ENCODE measurements at regions not wholly inside any gene's neighbourhood (a gene's known extent, or its start where the extent isn't known, plus 50 kb on each side); places are given as distances from the start of the nearest gene placed in this dataset.
"Not testable (repeated sequence)": the region's sequence is repeated elsewhere in the genome, so short reads cannot be mapped to it uniquely, and the experiment has no call there.

DNA sequence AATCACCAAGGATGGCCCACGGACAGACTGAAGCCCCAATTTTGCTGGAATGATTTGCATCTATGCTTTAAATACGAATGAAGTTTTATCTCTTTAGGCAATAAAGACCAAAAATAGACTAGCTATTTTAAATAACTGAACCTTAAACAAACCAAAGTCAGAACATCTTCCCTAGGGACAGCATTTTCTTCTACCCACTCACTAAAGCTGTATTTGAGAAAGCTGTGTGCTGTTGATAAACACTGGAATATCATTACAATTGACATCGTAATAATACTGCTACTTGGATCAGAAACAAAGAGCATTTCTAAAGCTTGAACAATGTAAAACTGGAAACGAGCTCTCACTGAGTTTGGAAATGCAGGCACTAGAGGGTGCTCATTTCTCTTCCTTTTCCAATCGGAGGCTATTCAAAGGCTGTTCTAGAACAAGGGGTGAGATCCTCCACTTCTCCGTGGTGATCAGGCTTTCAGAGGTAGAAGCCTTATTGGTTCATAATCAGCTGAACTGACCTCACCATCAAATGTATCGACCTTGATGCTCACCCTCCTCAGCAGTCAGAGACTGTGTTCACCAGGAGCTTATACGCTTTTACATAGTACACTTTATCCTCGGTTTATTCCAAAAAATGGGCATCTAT lies 225.3 kb upstream of the PRSS1 start:
- no peak for DNase-seq

DNA sequence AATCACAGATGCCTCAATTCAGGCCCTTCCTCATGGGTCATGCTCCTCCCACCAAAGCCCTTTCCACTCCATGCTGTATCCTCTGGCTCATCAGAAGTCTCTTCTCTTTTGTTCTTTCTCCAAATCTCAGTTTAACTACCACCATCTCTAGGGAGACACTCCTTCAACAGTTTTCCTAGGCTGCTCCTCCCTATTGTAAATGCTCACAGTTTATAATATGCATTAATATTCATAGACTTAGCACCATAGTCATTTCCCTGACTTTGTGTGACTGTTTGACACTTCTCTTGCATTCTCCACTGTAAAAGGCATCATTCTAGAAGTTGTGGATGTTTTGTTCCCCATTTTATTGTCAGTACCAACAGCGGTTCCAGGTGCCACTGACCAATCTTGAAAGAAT lies 226.5 kb upstream of the PRSS1 start:
- DNase-seq = no peak

DNA sequence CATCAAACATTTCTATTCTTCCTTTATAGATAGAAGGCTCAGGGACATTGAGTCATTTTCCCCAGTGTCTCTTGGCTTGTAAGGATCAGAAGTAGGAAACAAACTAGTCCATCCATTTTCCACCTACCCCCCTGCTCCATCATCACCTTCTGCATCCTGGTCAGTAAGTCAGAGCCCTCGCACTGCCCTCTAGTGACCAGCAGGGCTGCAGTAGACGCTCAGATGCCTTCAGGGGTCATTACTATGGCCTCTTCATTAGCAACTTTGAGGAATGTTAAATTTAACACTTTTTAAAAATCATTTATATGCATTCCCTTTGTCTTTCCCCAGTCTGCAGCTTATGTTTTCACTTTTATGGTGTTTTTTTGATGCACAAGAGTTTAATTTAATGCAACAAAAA lies 228.4 kb upstream of the PRSS1 start:
- DNase-seq = not testable (repeated sequence)

DNA sequence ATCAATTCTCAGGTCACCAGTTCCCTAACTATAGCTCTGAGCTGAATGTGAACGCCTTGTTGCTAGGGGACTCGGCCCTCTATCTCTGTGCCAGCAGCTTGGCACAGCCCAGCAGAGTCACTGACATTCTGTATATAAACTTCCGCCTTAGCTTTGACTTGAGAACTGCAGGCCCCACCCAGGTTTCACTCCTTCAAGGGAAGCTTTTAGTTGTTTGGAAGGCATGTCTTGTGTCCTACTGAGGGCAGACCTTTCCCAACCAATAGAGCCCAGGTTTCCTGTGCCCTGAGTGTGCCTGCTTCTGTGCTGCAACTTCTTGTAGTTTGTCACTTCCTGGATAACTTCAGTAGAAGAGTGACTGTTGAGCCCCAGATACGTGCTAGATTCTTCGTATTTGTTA lies 228.8 kb upstream of the PRSS1 start:
- not testable (repeated sequence) for DNase-seq

DNA sequence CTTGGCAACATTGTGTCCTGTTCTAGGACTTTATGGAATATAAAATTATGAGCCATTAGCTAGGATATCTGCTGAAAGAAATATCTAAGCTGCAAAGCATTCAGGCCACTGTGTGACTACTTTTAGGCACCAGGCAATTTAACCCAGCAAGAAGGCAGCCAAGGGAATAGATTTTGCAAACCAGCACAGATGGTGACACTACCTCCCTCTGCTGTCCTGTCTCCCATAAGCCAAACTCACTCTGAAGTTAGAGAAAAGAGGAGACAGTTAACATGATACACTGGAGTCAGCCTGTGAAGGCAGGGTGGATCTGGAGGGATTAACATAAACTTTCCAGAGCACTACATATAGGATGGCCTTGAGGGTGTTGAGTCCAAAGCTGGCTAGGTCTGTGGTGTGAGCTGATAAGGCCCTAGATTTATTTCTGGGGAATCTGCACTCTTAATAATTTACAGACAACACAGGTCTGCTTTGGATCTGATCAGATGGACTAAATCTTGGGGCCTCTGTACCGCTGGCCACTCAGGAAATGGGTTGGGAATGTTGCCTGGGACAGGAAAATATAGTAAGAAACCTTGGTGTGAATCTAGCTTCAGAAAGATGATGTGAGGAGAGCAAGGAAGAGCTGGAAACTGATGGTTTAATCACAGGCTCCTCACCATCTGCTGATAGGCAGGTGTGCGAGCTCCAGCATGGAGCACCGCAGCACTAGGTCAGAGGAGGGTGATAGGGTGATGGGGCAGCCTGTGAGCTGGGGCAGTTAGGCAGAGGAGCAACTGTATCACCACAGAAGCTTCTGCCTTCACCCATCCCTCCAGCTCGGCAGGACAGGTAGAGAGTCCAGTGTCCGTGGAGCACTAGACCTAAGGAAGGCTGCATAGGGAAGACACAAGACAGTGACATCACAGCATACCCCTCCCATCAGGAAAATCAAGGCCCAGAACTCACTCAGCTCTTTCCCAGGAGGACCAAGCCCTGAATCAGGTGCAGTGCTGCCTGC lies 229.9 kb upstream of the PRSS1 start:
- DNase-seq = no peak

DNA sequence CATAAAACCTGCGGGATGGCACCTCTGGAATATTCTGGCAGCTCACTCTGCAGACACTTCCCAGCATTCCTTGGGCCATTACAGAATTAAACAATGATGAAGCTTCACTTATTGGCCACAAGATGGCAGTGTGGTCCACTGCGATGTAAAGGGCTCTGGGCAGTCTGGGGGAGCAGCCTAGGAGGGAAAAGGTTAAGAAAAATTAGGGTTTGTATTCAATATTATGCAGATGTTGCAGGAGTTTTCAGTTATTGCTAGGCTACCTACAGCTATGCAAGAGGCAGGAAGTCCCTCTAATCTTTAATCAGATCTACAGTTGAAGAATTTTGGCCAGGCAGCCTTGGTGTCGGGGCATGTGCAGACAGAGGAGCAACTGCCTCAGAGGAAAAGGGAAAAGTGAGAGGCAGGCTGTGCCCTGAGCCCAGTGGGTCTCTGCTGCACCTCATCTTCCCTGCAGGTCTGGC lies 233.2 kb upstream of the PRSS1 start:
- peak; percentile 52 for DNase-seq

DNA sequence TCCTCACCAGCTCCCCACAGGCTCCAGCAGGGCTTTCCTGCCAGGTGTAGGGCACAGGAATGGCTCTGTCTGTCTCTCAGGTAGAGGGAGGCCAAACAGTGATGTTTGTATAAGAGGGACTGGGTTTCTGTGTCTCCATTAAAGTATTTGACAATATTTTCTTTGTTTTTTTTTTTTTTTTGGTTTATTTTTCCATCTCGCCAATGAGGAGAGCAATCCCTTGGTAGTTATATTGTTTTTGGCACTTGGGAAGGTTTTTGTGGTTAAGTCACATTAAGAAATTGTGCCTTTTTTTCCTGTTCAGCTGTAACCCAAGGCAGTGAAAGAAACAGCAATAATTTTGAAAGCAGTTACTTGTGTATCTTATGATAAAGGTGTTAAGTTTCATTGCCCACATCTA lies 234.6 kb upstream of the PRSS1 start:
- DNase-seq = not testable (repeated sequence)

DNA sequence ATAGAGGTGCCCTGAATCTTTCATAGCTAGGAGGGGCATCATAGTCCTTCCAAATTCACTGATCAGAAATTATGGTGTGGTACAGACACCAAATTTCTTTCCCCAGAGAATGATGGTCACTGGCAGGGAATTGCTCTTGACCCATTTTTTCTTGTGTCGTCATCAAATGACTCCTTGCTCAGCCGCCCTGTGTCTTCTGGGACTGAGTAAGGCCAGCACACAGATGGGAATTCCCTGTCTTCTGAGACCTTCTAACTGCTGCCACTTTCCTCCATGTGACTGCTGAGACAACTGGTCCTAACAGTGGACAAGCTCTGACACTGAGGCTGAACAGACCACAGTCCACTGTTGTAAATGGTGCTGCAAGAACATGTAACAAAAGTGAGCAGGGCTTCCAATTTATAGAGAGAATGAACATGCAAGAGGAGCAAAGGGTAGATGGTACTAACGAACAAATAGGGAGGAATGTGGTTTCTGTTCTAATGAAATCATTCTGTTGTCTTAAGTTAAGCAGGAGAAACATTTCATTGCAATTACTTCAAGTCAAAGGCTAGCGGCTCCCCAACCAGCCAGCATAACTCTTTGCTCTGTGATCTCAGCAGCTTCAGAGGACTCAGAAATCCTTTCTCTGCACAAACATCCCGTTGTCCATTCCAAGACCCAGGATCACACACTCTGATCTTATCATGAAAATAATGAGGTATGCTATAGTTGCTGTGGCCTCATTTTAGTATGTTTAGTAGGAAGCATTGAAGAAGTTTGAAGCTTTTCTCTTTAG lies 235.9 kb upstream of the PRSS1 start:
- no peak for DNase-seq

DNA sequence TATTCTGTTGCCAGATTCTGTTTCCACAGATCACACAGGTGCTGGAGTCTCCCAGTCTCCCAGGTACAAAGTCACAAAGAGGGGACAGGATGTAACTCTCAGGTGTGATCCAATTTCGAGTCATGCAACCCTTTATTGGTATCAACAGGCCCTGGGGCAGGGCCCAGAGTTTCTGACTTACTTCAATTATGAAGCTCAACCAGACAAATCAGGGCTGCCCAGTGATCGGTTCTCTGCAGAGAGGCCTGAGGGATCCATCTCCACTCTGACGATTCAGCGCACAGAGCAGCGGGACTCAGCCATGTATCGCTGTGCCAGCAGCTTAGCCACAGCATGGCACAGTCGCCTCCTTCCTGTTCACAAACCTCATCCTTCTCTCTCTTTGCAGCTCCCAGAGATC lies 237.5 kb upstream of the PRSS1 start:
- DNase-seq = no peak

DNA sequence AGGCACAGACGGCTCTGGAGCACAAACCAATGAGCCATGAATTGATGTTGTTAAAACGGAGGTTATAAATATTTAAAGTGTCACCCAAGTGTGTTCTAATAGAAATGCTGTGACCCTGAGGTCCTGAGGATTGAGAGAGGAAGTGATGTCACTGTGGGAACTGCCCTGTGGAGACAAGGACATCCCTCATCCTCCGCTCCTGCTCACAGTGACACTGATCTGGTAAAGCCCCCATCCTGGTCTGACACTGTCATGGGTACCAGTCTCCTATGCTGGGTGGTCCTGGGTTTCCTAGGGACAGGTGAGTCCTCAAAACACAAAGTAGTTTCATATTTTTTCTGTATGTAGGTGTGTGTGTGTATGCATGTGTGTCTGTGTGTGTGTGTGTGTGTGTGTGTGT lies 237.9 kb upstream of the PRSS1 start:
- no peak for DNase-seq

DNA sequence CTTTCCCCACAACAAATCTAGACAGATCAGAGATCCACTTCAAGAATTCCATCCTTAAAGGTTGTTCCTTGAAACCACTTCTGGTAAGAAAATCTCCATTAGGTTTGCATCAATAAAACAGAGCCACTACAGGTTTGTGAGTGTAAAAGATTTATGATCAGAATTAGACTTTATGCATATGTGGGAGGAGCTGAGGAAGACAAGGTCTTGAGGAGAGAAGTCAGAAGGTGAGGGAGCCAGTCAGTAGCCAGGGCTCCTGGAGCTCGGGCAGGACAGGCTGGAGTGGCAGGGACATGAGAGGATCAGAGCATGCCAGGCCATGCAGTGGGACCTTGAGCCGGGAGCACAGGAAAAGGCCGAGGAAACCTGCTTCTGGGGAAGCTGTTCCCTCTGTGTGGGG lies 240.0 kb upstream of the PRSS1 start:
- not testable (repeated sequence) for DNase-seq

DNA sequence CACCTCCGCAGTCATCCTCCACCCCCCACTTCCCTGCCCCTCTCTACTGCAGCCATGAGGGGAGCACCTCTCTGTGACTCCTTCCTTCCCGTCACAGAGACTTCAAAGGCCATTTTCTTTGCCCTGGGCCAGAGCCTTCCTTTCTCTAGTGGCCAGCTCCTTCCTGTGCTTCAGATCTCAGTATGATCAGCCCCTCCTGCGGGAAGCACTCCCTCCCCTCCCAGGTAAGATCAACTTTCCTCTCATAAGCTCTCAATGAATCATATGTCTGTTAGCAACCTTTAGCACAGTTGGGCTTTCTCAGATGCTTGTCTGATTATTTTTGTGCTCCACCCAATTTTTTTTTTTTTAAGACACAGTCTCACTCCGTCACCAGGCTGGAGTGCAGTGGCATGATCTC lies 241.0 kb upstream of the PRSS1 start:
- peak; percentile 29 for DNase-seq

DNA sequence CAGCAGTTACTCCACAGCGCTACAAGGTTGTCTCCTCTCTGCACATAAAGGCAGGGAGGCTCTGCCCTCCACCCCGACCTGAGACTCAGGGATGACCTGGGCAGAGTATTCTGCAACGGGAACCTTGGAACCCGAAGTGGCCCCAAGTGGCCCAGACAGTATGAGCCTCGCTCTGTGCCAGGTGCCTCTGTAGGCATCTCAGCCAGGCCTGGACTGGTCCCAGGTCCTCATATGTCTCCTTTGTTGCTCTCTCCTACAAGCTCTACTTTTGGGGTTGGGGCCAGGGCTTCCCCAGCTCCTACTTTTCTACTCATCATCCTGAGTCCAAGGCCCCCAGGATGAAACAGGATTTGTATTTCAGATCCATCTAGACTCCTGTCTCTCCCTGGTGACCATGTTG lies 241.5 kb upstream of the PRSS1 start:
- DNase-seq = no peak

DNA sequence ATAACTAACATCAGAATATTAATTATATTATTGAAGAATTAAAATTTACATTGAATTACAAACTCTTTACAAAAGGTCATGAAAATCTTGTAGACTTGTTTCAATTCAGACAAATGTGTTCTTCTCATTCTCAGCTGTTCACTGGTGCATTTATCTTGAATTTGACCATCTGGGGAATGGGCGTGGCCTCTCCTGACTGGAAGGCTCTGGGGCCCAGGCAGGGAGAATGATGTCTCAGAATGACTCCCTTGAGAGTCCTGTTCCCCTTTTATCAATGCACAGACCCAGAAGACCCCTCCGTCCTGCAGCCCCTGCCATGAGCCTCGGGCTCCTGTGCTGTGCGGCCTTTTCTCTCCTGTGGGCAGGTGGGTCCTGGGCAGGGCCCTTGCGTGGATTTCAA lies 242.2 kb upstream of the PRSS1 start:
- DNase-seq = not testable (repeated sequence)

DNA sequence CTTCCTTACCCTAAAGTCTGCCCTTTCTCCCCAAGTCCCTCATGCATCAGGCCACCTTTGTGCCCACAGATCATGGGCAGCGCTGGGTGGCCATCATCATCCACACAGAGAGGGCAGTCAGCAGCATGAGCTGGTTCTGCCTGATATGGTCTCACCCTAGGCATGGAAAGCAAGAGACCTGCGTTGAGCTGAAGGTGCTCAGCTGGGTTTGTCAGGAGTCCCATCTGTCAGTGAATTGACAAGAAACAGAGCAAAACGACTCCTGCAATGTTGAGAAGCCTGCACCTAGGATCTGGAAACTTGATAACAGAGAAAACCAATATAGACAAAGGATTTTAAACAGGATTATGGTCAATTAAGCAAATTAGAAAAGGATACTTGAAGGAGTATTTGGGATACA lies 242.7 kb upstream of the PRSS1 start:
- DNase-seq = no peak

DNA sequence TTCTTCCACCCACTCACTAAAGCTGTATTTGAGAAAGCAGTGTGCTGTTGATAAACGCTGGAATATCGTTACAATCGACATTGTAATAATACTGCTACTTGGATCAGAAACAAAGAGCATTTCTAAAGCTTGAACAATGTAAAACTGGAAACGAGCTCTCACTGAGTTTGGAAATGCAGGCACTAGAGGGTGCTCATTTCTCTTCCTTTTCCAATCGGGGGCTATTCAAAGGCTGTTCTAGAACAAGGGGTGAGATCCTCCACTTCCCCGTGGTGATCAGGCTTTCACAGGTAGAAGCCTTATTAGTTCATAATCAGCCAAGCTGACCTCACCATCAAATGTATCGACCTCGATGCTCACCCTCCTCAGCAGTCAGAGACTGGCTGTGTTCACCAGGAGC lies 245.3 kb upstream of the PRSS1 start:
- not testable (repeated sequence) for DNase-seq

DNA sequence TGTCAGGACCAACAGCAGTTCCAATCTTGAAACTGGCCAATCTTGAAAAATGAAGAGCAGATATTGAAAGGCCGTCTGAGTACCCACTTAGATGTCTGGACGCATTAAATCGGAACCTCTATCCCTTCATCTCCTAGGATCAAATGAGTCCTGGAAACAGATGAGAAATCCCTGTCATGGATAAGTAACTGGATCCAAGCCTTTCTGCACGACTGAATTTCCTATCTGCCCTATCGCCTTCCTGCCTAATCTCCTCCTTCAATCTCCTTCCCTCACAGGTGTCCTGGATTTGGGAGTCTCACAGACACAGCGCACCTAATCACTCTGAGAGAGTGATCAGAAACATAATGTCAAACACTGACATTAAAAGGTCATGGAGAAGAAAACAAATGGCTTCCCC lies 245.2 kb upstream of the PRSS58 start:
- no peak for DNase-seq

DNA sequence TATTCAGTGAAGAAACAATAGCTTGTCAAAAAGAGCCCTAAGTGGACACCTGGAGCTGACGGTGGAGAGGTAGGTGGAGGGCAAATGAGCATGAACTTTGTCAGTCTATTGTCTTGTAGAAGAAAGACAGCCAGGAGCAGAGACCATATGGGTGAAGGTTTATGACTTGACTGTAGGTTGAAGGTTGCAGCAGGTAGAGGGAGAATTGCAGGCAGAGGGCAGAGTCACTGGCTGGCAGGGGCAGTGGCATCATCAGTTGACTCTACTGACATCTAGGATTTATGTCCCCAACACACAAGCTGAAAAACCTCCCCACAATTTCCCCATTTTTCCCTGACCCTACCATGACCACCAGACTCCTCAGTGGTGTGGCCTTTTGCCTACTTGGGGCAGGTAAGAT lies 243.6 kb upstream of the PRSS58 start:
- no peak for DNase-seq

DNA sequence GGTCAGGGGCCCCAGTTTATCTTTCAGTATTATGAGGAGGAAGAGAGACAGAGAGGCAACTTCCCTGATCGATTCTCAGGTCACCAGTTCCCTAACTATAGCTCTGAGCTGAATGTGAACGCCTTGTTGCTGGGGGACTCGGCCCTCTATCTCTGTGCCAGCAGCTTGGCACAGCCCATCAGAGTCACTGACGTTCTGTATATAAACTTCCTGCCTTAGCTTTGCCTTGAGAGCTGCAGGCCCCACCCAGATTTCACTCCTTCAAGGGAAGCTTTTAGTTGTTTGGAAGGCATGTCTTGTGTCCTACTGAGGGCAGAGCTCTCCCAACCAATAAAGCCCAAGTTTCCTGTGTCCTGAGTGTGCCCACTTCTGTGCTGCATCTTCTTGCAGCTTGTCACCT lies 242.5 kb upstream of the PRSS58 start:
- peak; percentile 27 for DNase-seq

DNA sequence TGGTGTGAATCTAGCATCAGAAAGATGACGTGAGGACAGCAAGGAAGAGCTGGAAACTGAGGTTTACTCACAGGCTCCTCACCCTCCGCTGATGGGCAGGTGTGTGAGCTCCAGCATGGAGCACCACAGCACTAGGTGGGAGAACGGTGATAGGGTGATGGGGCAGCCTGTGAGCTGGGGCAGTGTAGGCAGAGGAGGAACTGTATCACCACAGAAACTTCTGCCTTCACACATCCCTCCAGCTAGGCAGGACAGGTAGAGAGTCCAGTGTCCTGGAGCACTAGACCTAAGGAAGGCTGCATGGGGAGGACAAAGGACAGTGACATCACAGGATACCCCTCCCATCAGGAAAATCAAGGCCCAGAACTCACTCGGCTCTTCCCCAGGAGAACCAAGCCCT lies 241.8 kb upstream of the PRSS58 start:
- no peak for DNase-seq

DNA sequence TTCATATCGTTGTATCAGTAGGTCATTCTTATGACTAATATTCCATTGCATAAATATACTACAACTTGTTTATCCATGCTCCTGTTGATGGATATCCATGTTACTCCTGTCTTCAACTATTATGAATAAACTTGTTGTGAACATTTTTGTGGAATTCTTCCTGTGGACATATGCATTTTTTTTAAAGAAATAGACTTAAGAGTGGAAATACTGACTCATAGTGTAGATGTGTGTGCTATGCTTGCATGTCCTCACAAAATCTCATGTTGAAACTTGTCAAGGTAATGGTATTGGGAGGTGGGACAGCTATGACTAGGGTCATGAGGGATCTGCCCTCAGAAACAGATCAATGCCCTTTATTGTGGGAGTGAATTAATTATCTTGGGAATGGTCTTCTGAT lies 240.5 kb upstream of the PRSS58 start:
- no peak for DNase-seq

DNA sequence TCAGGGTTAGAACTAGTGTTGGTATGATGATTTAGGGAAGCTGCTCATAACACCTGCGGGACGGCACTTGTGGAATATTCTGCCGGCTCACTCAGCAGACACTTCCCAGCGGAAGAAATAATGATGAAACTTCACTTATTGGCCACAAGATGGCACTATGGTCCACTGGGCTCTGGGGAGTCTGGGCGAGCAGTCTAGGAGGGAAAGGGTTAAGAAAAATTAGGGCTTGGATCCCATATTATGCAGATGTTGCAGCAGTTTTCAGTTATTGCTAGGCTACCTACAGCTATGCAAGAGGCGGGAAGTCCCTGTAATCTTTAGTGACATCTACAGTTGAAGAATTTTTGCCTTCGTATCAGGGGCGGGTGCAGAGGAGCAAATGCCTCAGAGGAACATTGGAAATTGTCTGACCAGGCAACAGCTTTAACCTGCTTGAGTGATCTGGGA lies 238.7 kb upstream of the PRSS58 start:
- DNase-seq = peak; percentile 53

DNA sequence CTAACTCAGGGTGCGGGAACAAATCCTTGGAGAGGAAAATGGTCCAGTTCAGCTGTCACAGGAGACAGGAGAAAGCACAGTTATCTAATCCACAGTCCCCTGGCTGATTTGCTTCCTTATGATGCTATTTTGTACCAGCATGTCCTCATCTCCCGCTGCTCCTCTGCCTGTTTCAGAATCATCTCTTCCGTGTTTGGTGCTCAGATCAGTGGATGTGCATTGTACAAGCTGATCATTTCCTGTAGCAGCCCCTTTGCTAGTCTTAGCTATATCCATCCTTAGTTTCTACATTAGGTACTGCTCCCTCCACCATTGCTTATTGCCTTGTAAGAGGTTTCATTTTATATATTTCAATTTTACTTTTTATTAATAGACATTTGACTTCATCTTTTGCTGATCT lies 238.0 kb upstream of the PRSS58 start:
- DNase-seq = not testable (repeated sequence)
